HCT116 (cell line): ENCODE measurements at regions not wholly inside any gene's neighbourhood (a gene's known extent, or its start where the extent isn't known, plus 50 kb on each side); places are given as distances from the start of the nearest gene placed in this dataset.

Experiments used
- ELF1 ChIP-seq: IDR thresholded peaks from 2 replicates; pipeline ENCODE4 v1.6.1; 2012; ENCODE audit warnings: low read depth, borderline replicate concordance
- POLR2A ChIP-seq: IDR thresholded peaks from 2 replicates; pipeline ENCODE4 v1.7.0; 2011; ENCODE audit warnings: borderline replicate concordance; ENCODE audit not compliant: insufficient read depth, insufficient read length; ENCODE audit errors: extremely low read depth
- ZFX ChIP-seq: fragments of 450-650 bp; IDR thresholded peaks from 2 replicates; pipeline ENCODE4 v1.6.1; 2017
- TF ChIP-seq, protein P1 (sequence below), 3 experiments: fragments of 200-600 bp in 1 of 3; sonication (generic) in 1 of 3; IDR thresholded peaks in 2 of 3; conservative IDR thresholded peaks in 1 of 3; 2 replicates each; pipeline ENCODE4 v1.5.1; 2012 to 2017; ENCODE audit warnings: low read depth in 2 of 3, low read length in 2 of 3, antibody characterized with exemption in 1 of 3, borderline replicate concordance in 1 of 3, control low read depth in 1 of 3, mild to moderate bottlenecking in 1 of 3, mixed read lengths in 1 of 3, mixed run types in 1 of 3, moderate library complexity in 1 of 3; ENCODE audit not compliant: insufficient read depth in 1 of 3

DNA sequence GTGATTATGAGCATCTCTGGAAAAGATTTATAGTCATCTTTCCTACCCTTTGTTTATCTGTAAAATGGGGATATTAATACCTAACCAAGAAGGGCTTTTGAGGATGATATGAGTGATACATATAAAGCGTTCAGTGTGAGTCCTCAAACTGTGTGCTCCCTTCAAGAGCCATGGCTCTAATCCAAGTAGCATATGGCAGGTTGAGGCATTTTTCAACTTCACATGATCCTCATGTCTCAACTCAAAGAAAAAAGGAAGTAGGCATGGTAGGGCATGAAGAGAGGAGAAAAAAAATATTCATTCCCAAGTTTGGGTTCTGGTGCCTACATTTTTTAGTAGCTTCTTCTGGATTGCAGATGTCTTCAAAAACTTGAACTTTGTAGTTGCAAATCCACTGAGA lies 286.3 kb upstream of the ATP2B1 start:
- TF ChIP-seq, protein P1, sequence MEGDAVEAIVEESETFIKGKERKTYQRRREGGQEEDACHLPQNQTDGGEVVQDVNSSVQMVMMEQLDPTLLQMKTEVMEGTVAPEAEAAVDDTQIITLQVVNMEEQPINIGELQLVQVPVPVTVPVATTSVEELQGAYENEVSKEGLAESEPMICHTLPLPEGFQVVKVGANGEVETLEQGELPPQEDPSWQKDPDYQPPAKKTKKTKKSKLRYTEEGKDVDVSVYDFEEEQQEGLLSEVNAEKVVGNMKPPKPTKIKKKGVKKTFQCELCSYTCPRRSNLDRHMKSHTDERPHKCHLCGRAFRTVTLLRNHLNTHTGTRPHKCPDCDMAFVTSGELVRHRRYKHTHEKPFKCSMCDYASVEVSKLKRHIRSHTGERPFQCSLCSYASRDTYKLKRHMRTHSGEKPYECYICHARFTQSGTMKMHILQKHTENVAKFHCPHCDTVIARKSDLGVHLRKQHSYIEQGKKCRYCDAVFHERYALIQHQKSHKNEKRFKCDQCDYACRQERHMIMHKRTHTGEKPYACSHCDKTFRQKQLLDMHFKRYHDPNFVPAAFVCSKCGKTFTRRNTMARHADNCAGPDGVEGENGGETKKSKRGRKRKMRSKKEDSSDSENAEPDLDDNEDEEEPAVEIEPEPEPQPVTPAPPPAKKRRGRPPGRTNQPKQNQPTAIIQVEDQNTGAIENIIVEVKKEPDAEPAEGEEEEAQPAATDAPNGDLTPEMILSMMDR (IDR thresholded peaks at IDR 0.05 in 2 of 3, conservative IDR thresholded peaks at IDR 0.05 in 1 of 3; ENCODE audit: borderline replicate concordance in 1 of 3, insufficient read depth in 1 of 3, low read depth in 2 of 3, low read length in 2 of 3) = no peak
- TF ChIP-seq ZFX (no peak), ELF1 (no peak), POLR2A (no peak)
